Breast epithelium (tissue), 3 donors: ENCODE measurements at regions not wholly inside any gene's neighbourhood (a gene's known extent, or its start where the extent isn't known, plus 50 kb on each side); places are given as distances from the start of the nearest gene placed in this dataset.

ENCODE experiments used
- POLR2AphosphoS5 ChIP-seq, 3 donors: sonication (generic); formaldehyde crosslinking; IDR thresholded peaks; one replicate each; pipeline ENCODE4 v1.6.1; 2017; ENCODE audit warnings: antibody characterized with exemption in 3 of 3
- TF ChIP-seq, protein P1 (sequence below), 3 donors: fragments of 450-650 bp; IDR thresholded peaks; one replicate each; pipeline ENCODE4 v1.5.1; 2016 to 2017; ENCODE audit warnings: antibody characterized with exemption in 3 of 3, mild to moderate bottlenecking in 3 of 3, moderate library complexity in 3 of 3

DNA sequence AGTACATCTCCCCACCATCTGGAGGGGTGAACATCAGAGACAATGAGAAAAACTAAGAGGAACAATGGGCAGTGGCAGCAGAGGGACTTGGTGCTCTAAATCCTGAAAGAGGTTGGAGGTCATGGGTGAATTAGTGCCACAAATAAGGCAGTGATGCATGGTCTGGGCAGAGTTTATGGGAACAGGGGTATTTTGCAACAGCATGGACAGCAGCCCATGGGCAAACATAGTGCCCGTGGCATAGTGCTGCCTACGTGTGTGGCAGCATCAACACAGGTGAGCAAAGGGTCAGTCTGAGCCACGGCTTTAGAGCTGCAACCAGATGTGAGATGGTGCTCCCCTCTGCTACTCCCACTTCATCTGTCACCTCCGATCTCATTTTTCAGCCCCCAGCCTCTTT, 459.1 kb upstream of the CITED2 start:
- TF ChIP-seq, protein P1, sequence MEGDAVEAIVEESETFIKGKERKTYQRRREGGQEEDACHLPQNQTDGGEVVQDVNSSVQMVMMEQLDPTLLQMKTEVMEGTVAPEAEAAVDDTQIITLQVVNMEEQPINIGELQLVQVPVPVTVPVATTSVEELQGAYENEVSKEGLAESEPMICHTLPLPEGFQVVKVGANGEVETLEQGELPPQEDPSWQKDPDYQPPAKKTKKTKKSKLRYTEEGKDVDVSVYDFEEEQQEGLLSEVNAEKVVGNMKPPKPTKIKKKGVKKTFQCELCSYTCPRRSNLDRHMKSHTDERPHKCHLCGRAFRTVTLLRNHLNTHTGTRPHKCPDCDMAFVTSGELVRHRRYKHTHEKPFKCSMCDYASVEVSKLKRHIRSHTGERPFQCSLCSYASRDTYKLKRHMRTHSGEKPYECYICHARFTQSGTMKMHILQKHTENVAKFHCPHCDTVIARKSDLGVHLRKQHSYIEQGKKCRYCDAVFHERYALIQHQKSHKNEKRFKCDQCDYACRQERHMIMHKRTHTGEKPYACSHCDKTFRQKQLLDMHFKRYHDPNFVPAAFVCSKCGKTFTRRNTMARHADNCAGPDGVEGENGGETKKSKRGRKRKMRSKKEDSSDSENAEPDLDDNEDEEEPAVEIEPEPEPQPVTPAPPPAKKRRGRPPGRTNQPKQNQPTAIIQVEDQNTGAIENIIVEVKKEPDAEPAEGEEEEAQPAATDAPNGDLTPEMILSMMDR (IDR thresholded peaks at IDR 0.05) = no peak
- no peak for TF ChIP-seq POLR2AphosphoS5 (IDR thresholded peaks at IDR 0.05)
